ENCODE measurements at regions not wholly inside any gene's neighbourhood (a gene's known extent, or its start where the extent isn't known, plus 50 kb on each side); places are given as distances from the start of the nearest gene placed in this dataset.

- DNase-seq (ENCODE audit: low read depth in 1 of 2, low spot score in 1 of 2): no peak
- TF ChIP-seq JUND (IDR thresholded peaks at IDR 0.05; ENCODE audit: low read depth): no peak
- in situ Hi-C loops (cut with HindIII; ENCODE audit: low pct_unique_long_range_greater_than_20kb, low sequenced_read_pairs): no loop called here
These were observed 62.5 kb upstream of the TLE3 start for GRCh38 chr15:70160267-70160666.

- DNase-seq (ENCODE audit: low read depth in 1 of 2, low spot score in 1 of 2): no peak
- in situ Hi-C loops (cut with HindIII; ENCODE audit: low pct_unique_long_range_greater_than_20kb, low sequenced_read_pairs): no loop called here
- TF ChIP-seq JUND (IDR thresholded peaks at IDR 0.05; ENCODE audit: low read depth): no peak
These were observed 61.9 kb upstream of the TLE3 start for GRCh38 chr15:70159713-70160009.

- in situ Hi-C loops (cut with HindIII; ENCODE audit: low pct_unique_long_range_greater_than_20kb, low sequenced_read_pairs): no loop called here
- no peak for TF ChIP-seq JUND (IDR thresholded peaks at IDR 0.05; ENCODE audit: low read depth)
- no peak for DNase-seq (ENCODE audit: low read depth in 1 of 2, low spot score in 1 of 2)
These were observed 61.4 kb upstream of the TLE3 start for GRCh38 chr15:70159001-70159712.

GRCh38 chr15:70158309-70159000 lies 60.7 kb upstream of the TLE3 start:
- no peak for TF ChIP-seq JUND (IDR thresholded peaks at IDR 0.05; ENCODE audit: low read depth)
- in situ Hi-C loops (cut with HindIII; ENCODE audit: low pct_unique_long_range_greater_than_20kb, low sequenced_read_pairs): no loop called here
- DNase-seq (ENCODE audit: low read depth in 1 of 2, low spot score in 1 of 2): no peak

- in situ Hi-C loops (cut with HindIII; ENCODE audit: low pct_unique_long_range_greater_than_20kb, low sequenced_read_pairs): no loop called here
- no peak for DNase-seq (ENCODE audit: low read depth in 1 of 2, low spot score in 1 of 2)
- no peak for TF ChIP-seq JUND (IDR thresholded peaks at IDR 0.05; ENCODE audit: low read depth)
These were observed 59.1 kb upstream of the TLE3 start for GRCh38 chr15:70156671-70157271.

- no peak for TF ChIP-seq JUND (IDR thresholded peaks at IDR 0.05; ENCODE audit: low read depth)
- in situ Hi-C loops (cut with HindIII; ENCODE audit: low pct_unique_long_range_greater_than_20kb, low sequenced_read_pairs): no loop called here
- no peak for DNase-seq (ENCODE audit: low read depth in 1 of 2, low spot score in 1 of 2)
These were observed 57.1 kb upstream of the TLE3 start for GRCh38 chr15:70154718-70155347.

GRCh38 chr15:70153921-70154717 lies 56.4 kb upstream of the TLE3 start:
- DNase-seq (ENCODE audit: low read depth in 1 of 2, low spot score in 1 of 2): no peak
- TF ChIP-seq JUND (IDR thresholded peaks at IDR 0.05; ENCODE audit: low read depth): no peak

GRCh38 chr15:70152070-70152480 lies 54.4 kb upstream of the TLE3 start:
- in situ Hi-C loops (cut with HindIII; ENCODE audit: low pct_unique_long_range_greater_than_20kb, low sequenced_read_pairs): no loop called here
- TF ChIP-seq JUND (IDR thresholded peaks at IDR 0.05; ENCODE audit: low read depth): no peak
- no peak for DNase-seq (ENCODE audit: low read depth in 1 of 2, low spot score in 1 of 2)

More at GRCh38 chr15:70153921-70154717, 56.4 kb upstream of the TLE3 start:
- in situ Hi-C loops (cut with HindIII; ENCODE audit: low pct_unique_long_range_greater_than_20kb, low sequenced_read_pairs): no loop called here

GRCh38 chr15:70151462-70151861 lies 53.7 kb upstream of the TLE3 start:
- in situ Hi-C loops (cut with HindIII; ENCODE audit: low pct_unique_long_range_greater_than_20kb, low sequenced_read_pairs): no loop called here
- no peak for TF ChIP-seq JUND (IDR thresholded peaks at IDR 0.05; ENCODE audit: low read depth)
- no peak for DNase-seq (ENCODE audit: low read depth in 1 of 2, low spot score in 1 of 2)

GRCh38 chr15:70151003-70151402 lies 53.3 kb upstream of the TLE3 start:
- no peak for TF ChIP-seq JUND (IDR thresholded peaks at IDR 0.05; ENCODE audit: low read depth)
- in situ Hi-C loops (cut with HindIII; ENCODE audit: low pct_unique_long_range_greater_than_20kb, low sequenced_read_pairs): no loop called here
- no peak for DNase-seq (ENCODE audit: low read depth in 1 of 2, low spot score in 1 of 2)

GRCh38 chr15:70150405-70150747 lies 52.7 kb upstream of the TLE3 start:
- no peak for TF ChIP-seq JUND (IDR thresholded peaks at IDR 0.05; ENCODE audit: low read depth)
- DNase-seq (ENCODE audit: low read depth in 1 of 2, low spot score in 1 of 2): no peak
- in situ Hi-C loops (cut with HindIII; ENCODE audit: low pct_unique_long_range_greater_than_20kb, low sequenced_read_pairs): no loop called here

- no peak for DNase-seq (ENCODE audit: low read depth in 1 of 2, low spot score in 1 of 2)
- no peak for TF ChIP-seq JUND (IDR thresholded peaks at IDR 0.05; ENCODE audit: low read depth)
- in situ Hi-C loops (cut with HindIII; ENCODE audit: low pct_unique_long_range_greater_than_20kb, low sequenced_read_pairs): no loop called here
These were observed 52.1 kb upstream of the TLE3 start for GRCh38 chr15:70149667-70150404.
